SU-DHL-6 (cell line): ENCODE measurements at regions not wholly inside any gene's neighbourhood (a gene's known extent, or its start where the extent isn't known, plus 50 kb on each side); places are given as distances from the start of the nearest gene placed in this dataset.
A peak's percentile ranks its signal among the peaks of the same experiment; 100 is the strongest.

Experiments used
- H2AFZ ChIP-seq: fragments of 200-600 bp; sonication (generic); 2 replicates; pipeline ENCODE4 v1.6.1; 2014; ENCODE audit warnings: low read depth, mild to moderate bottlenecking, moderate library complexity, mixed read lengths, antibody characterized with exemption, low read length; ENCODE audit not compliant: severe bottlenecking
- H3F3A ChIP-seq: fragments of 200-600 bp; shearing (Covaris generic); 2 replicates; pipeline ENCODE4 v1.6.0; 2016; ENCODE audit warnings: antibody characterized with exemption, mild to moderate bottlenecking; ENCODE audit not compliant: insufficient read depth
- H3K27ac ChIP-seq: fragments of 200-600 bp; sonication (generic); 2 replicates; pipeline ENCODE4 v1.5.1; 2016; ENCODE audit warnings: low read depth, mild to moderate bottlenecking, low read length, moderate library complexity, mixed read lengths
- H3K27me3 ChIP-seq: fragments of 200-600 bp; sonication (generic), shearing (Covaris generic); 2 replicates; pipeline ENCODE4 v1.6.0; 2014; ENCODE audit warnings: mild to moderate bottlenecking, low read length
- H3K36me3 ChIP-seq: fragments of 200-600 bp; sonication (generic); 2 replicates; pipeline ENCODE4 v1.6.1; 2014; ENCODE audit warnings: mild to moderate bottlenecking, low read length, mixed read lengths
- H3K4me2 ChIP-seq: fragments of 300-600, 200-600 bp; shearing (Covaris generic), sonication (generic); 2 replicates; pipeline ENCODE4 v1.6.0; 2014; ENCODE audit warnings: low read length, low read depth, mild to moderate bottlenecking; ENCODE audit not compliant: poor library complexity, severe bottlenecking
- H3K4me3 ChIP-seq: fragments of 200-600 bp; sonication (generic); 2 replicates; pipeline ENCODE4 v1.5.1; 2014; ENCODE audit warnings: antibody characterized with exemption, low read length, mild to moderate bottlenecking, mixed read lengths; ENCODE audit not compliant: insufficient read depth, poor library complexity, severe bottlenecking
- H3K79me2 ChIP-seq: fragments of 200-600 bp; sonication (generic); 2 replicates; pipeline ENCODE4 v1.6.1; 2014; ENCODE audit warnings: mild to moderate bottlenecking, low read length, moderate library complexity; ENCODE audit not compliant: insufficient read depth
- H3K9ac ChIP-seq: fragments of 200-600 bp; sonication (generic); 2 replicates; pipeline ENCODE4 v1.7.0; 2014; ENCODE audit warnings: mild to moderate bottlenecking, low read length
- H3K9me2 ChIP-seq: fragments of 200-600 bp; sonication (generic); replicated peaks from 2 replicates; pipeline ENCODE4 v1.6.1; 2014; ENCODE audit warnings: low read length; ENCODE audit not compliant: insufficient read depth
- H3K9me3 ChIP-seq: fragments of 200-600 bp; sonication (generic); 2 replicates; pipeline ENCODE4 v1.6.1; 2014; ENCODE audit warnings: low read length, mixed read lengths; ENCODE audit not compliant: insufficient read depth
- H4K20me1 ChIP-seq: fragments of 200-600 bp; sonication (generic); 2 replicates; pipeline ENCODE4 v1.6.1; 2014; ENCODE audit warnings: low read depth, mild to moderate bottlenecking, antibody characterized with exemption, low read length, moderate library complexity, mixed read lengths
- EZH2phosphoT487 ChIP-seq: fragments of 200-600 bp; sonication (generic), shearing (Covaris generic); conservative IDR thresholded peaks from 2 replicates; pipeline ENCODE4 v1.6.1; 2018; ENCODE audit warnings: mild to moderate bottlenecking, antibody characterized with exemption, low read length, moderate library complexity, mixed read lengths
- TF ChIP-seq, protein P1 (sequence below): fragments of 200-600 bp; sonication (generic); IDR thresholded peaks from one replicate; pipeline ENCODE4 v1.5.1; 2017; ENCODE audit warnings: antibody characterized with exemption, mild to moderate bottlenecking, low read length, moderate library complexity; ENCODE audit not compliant: insufficient read depth, poor library complexity, severe bottlenecking

DNA sequence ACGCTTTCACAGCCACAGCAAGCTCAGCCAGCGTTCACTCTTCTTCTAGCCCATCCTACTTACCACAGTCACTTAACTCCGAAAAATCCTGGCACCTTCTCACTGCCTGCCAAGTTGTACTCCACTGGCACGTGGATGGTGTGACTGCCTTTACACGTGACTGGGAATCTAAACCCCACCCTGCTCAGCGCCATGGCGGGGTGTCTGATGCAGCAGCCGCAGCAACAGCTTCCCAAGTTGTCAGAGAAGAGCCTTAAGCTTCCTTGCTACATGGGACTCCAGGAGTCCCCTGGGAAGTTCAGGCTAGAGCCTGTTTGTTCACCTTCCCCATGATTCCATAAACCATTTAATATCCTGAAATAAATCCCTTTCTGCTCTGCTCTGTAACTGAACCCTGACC is 61.9 kb upstream of the FOXC1 start:
- Histone ChIP-seq H2AFZ (no peak overlapping the region), H3K36me3 (no peaks in the 10 kb centered on the region), H3K4me3 (no peak overlapping the region), H3K27me3 (no peaks in the 10 kb centered on the region), H4K20me1 (no peaks in the 10 kb centered on the region), H3K9me2 (no peaks in the 10 kb centered on the region), H3K27ac (no peak overlapping the region), H3K9me3 (no peaks in the 10 kb centered on the region), H3K79me2 (no peaks in the 10 kb centered on the region), H3K4me2 (no peak overlapping the region), H3K9ac (no peak overlapping the region), H3F3A (no peaks in the 10 kb centered on the region)
- TF ChIP-seq, protein P1, sequence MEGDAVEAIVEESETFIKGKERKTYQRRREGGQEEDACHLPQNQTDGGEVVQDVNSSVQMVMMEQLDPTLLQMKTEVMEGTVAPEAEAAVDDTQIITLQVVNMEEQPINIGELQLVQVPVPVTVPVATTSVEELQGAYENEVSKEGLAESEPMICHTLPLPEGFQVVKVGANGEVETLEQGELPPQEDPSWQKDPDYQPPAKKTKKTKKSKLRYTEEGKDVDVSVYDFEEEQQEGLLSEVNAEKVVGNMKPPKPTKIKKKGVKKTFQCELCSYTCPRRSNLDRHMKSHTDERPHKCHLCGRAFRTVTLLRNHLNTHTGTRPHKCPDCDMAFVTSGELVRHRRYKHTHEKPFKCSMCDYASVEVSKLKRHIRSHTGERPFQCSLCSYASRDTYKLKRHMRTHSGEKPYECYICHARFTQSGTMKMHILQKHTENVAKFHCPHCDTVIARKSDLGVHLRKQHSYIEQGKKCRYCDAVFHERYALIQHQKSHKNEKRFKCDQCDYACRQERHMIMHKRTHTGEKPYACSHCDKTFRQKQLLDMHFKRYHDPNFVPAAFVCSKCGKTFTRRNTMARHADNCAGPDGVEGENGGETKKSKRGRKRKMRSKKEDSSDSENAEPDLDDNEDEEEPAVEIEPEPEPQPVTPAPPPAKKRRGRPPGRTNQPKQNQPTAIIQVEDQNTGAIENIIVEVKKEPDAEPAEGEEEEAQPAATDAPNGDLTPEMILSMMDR: no peak
- no peak for TF ChIP-seq EZH2phosphoT487

DNA sequence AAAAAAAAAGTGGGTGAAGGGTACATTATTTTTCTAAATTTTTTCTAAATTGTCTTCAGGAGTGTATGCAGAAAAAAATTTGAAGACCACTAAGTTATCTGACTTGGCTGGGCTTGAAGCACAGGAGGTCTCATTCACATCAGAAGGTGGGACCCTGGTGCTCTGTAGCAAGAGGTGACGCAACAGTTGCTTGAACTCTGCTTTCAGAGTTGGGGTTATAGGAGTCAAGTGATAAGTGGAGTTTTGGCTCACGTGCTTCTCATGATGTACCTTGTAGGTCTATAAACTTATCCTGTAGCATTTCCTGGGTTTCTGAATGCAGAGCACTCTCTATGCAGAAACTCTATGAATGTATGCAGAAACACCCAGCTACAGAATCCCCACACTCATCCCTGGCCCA is 58.5 kb upstream of the FOXC1 start:
- H3K27me3 ChIP-seq: no peaks in the 10 kb centered on the region
- H4K20me1 ChIP-seq: no peaks in the 10 kb centered on the region
- no peak overlapping the region for H3K27ac ChIP-seq
- no peaks in the 10 kb centered on the region for H3K79me2 ChIP-seq
- no peak overlapping the region for H3K4me3 ChIP-seq
- H3K9me2 ChIP-seq: no peaks in the 10 kb centered on the region
- H3K9ac ChIP-seq: no peak overlapping the region
- H3K36me3 ChIP-seq: no peaks in the 10 kb centered on the region
- H3K4me2 ChIP-seq: no peak overlapping the region
- no peak overlapping the region for H2AFZ ChIP-seq
- TF ChIP-seq EZH2phosphoT487: no peak
- TF ChIP-seq, protein P1: no peak
- no peaks in the 10 kb centered on the region for H3K9me3 ChIP-seq
- no peaks in the 10 kb centered on the region for H3F3A ChIP-seq

DNA sequence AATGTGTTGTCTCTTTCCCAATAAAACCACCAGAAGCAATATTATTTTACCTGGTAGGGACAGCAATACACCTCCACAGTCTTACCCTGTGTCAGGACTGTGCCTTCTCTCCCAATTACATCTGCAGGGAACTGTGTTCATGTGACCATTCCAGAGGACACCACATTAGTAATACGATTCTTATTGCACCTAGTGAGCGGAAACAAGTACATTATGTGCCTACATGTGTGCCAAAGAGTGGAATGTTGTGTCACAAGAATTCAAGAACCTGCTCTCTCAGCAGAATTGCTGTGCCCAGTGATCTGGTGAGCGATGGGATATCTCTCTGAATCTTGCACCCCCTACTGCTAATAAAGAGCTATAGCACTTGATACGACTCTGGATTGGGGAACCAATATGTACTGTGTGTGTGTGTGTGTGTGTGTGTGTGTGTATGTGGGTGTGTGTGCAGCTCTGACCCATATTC is 57.4 kb upstream of the FOXC1 start:
- Histone ChIP-seq H3K27ac (no peak overlapping the region), H3K36me3 (no peaks in the 10 kb centered on the region), H3K4me2 (no peak overlapping the region), H4K20me1 (no peaks in the 10 kb centered on the region), H3K9ac (no peak overlapping the region), H3K4me3 (no peak overlapping the region), H3K9me3 (no peaks in the 10 kb centered on the region), H3F3A (no peaks in the 10 kb centered on the region), H3K9me2 (no peaks in the 10 kb centered on the region), H3K27me3 (no peaks in the 10 kb centered on the region), H3K79me2 (no peaks in the 10 kb centered on the region), H2AFZ (no peak overlapping the region)
- TF ChIP-seq EZH2phosphoT487: no peak
- TF ChIP-seq, protein P1: peak; percentile 40
